ENCODE measurements at regions not wholly inside any gene's neighbourhood (a gene's known extent, or its start where the extent isn't known, plus 50 kb on each side); places are given as distances from the start of the nearest gene placed in this dataset.
"Not testable (repeated sequence)": the region's sequence is repeated elsewhere in the genome, so short reads cannot be mapped to it uniquely, and the experiment has no call there.

DNA sequence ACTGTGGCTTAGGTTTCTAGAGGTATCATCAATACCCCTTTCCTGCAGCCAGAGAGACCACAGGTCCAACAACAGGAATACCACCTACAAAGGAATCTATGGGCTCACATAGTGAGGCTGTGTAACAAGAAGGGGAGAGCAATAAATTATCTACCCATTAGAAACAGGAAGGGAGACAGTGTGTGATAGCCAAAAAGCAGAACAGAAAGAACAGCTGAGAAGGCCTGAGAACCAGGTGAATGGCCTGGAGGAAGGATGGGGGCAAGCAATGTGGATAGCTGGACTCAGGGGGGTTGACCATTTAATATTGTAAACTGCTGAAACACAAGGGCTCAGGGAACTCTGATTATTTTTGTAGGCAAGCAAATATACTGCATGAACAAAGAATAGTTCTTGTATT lies 628.2 kb downstream of the COL12A1 start:
- Histone ChIP-seq H3K4me1 (no peaks in the 10 kb centered on the region), H3K9me3 (no peaks in the 10 kb centered on the region), H3K36me3 (no peaks in the 10 kb centered on the region), H3K27me3 (no peaks in the 10 kb centered on the region), H3K4me3 (ENCODE audit: low read depth, low read length) (no peak overlapping the region)
- TF ChIP-seq, protein P1, sequence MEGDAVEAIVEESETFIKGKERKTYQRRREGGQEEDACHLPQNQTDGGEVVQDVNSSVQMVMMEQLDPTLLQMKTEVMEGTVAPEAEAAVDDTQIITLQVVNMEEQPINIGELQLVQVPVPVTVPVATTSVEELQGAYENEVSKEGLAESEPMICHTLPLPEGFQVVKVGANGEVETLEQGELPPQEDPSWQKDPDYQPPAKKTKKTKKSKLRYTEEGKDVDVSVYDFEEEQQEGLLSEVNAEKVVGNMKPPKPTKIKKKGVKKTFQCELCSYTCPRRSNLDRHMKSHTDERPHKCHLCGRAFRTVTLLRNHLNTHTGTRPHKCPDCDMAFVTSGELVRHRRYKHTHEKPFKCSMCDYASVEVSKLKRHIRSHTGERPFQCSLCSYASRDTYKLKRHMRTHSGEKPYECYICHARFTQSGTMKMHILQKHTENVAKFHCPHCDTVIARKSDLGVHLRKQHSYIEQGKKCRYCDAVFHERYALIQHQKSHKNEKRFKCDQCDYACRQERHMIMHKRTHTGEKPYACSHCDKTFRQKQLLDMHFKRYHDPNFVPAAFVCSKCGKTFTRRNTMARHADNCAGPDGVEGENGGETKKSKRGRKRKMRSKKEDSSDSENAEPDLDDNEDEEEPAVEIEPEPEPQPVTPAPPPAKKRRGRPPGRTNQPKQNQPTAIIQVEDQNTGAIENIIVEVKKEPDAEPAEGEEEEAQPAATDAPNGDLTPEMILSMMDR (IDR thresholded peaks at IDR 0.05; ENCODE audit: low read depth, low read length), result no peak
- no peak for DNase-seq

DNA sequence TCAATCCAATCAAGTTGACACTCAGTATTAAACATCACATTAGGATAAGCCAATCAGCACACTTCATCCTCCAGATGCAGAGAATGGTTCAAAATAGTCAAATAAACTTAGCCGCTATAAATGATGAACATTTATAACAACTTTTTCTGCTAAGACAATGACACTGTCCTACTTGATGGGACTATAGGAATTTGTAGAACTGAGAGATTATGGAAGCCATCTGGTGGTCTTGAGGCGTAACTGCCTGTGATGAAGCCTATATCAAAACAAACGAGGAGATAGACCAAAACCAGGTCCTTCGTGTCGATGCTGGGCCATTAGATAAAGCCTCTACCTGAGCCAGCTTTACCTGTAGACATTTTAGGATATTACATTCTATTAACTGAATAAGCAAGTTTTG lies 631.1 kb downstream of the COL12A1 start:
- H3K36me3 ChIP-seq, result no peaks in the 10 kb centered on the region
- H3K4me3 ChIP-seq (ENCODE audit: low read depth, low read length), result no peak overlapping the region
- no peak for DNase-seq
- H3K9me3 ChIP-seq, result no peaks in the 10 kb centered on the region
- no peaks in the 10 kb centered on the region for H3K4me1 ChIP-seq
- TF ChIP-seq, protein P1 (IDR thresholded peaks at IDR 0.05; ENCODE audit: low read depth, low read length), result peak; percentile 48
- H3K27me3 ChIP-seq, result no peaks in the 10 kb centered on the region

DNA sequence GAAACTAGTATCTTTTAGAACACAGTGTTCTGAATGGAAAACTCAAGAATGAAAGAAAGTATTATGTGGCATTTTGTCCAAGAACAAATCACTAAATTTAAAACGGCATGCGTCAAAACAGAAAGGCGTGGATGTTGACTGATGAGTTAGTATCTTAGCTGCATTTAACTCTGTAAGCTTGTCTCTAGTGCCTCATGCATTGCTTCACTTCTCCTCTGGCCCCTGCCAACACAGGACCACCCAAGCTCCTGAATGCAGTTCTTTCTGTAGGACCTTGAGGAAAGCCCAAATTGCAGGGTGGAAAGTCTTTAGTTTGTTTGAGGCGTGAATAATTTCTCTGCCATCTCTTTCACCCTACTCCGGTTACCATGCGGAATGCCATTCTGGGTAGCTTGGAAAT lies 632.2 kb downstream of the COL12A1 start:
- no peaks in the 10 kb centered on the region for H3K36me3 ChIP-seq
- TF ChIP-seq, protein P1 (IDR thresholded peaks at IDR 0.05; ENCODE audit: low read depth, low read length), result no peak
- DNase-seq, result no peak
- H3K4me1 ChIP-seq, result no peaks in the 10 kb centered on the region
- no peaks in the 10 kb centered on the region for H3K27me3 ChIP-seq
- H3K4me3 ChIP-seq (ENCODE audit: low read depth, low read length), result no peak overlapping the region
- no peaks in the 10 kb centered on the region for H3K9me3 ChIP-seq

DNA sequence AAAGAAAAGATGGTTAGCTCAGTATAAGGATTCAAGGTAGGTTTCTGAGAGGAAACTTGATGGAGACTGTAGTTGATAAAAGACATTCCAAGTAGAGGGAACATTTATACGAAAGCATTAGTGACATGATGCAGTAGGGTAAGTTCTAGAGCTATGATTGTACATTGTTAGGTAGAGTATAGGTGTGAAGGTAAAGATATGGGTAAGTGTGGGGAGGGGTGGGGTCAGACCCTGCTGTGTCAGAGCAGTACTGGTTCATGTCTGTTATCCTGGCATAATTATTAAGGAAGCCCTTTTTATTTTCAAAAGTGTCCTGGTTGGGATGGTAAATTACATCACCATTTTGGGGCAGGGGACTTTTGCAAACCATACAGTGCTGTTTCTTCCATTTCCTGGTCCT lies 635.8 kb downstream of the COL12A1 start:
- no peaks in the 10 kb centered on the region for H3K4me1 ChIP-seq
- no peak overlapping the region for H3K4me3 ChIP-seq (ENCODE audit: low read depth, low read length)
- H3K36me3 ChIP-seq, result no peaks in the 10 kb centered on the region
- TF ChIP-seq, protein P1 (IDR thresholded peaks at IDR 0.05; ENCODE audit: low read depth, low read length), result no peak
- no peak for DNase-seq
- H3K9me3 ChIP-seq, result no peaks in the 10 kb centered on the region
- no peaks in the 10 kb centered on the region for H3K27me3 ChIP-seq

DNA sequence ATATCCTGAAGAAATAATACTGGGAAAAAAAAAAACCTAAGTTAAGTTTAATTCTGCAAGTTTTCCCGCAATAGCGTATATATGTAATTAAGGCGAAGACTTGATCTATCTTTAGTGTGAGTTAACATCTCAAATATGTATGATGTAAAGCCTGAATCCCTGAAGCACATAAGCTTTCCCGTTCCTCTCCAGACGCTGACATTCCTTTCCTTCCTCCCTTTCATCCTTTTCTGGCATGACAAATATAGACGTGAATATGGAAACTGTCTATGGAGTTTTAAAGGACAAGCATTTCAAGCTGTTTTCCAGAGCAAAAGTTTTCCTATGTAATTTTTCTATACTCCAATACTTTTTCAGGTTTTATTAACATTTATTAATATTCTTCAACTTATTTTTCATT lies 637.0 kb downstream of the COL12A1 start:
- Histone ChIP-seq H3K9me3 (no peaks in the 10 kb centered on the region), H3K4me1 (no peaks in the 10 kb centered on the region), H3K36me3 (no peaks in the 10 kb centered on the region), H3K4me3 (ENCODE audit: low read depth, low read length) (no peak overlapping the region), H3K27me3 (no peaks in the 10 kb centered on the region)
- TF ChIP-seq, protein P1 (IDR thresholded peaks at IDR 0.05; ENCODE audit: low read depth, low read length), result no peak
- DNase-seq, result no peak

GRCh38 chr6:74567923-74568290 lies 637.9 kb downstream of the COL12A1 start:
- not testable (repeated sequence) for H3K4me3 ChIP-seq (ENCODE audit: low read depth, low read length); H3K4me1 ChIP-seq; H3K9me3 ChIP-seq; DNase-seq; H3K27me3 ChIP-seq; H3K36me3 ChIP-seq

DNA sequence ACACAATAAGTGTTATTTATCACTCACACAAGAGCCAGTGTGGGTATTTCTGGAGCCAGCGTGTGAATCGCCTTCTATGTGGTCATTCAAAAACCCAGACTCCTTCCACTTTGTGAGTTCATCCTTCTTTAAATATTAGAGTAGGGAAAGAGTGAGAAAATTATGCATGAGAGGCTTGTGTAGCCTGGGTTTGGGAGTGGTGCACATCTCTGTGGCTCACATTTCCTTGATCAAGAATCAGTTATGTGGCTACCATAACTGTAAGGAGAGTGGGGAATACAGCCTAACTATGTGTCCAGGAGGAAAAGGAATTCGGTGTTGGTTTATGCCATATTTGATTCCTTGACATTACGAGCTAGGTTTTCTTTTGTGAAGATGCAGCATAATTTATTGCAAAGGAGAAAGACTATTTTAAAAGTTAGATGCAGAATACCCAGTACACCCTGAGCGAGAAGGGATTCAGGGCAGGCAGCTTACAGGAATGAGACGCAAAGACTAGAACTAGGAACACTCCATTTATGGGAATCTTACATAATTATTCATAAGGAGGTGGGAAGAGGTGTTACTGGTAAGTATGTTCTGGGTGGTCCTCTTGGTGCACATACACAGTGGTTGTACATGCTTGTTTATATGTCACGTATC lies 638.5 kb downstream of the COL12A1 start:
- Histone ChIP-seq H3K4me1 (no peaks in the 10 kb centered on the region), H3K4me3 (ENCODE audit: low read depth, low read length) (no peak overlapping the region), H3K9me3 (no peaks in the 10 kb centered on the region), H3K27me3 (no peaks in the 10 kb centered on the region), H3K36me3 (no peaks in the 10 kb centered on the region)
- no peak for DNase-seq
- TF ChIP-seq, protein P1 (IDR thresholded peaks at IDR 0.05; ENCODE audit: low read depth, low read length), result no peak
